Thyroid gland (tissue), 4 donors: ENCODE measurements at regions not wholly inside any gene's neighbourhood (a gene's known extent, or its start where the extent isn't known, plus 50 kb on each side); places are given as distances from the start of the nearest gene placed in this dataset.

Experiments used
- POLR2A ChIP-seq, 2 donors: fragments of 450-650 bp; IDR thresholded peaks; one replicate each; pipeline ENCODE4 v1.6.1; 2017; ENCODE audit warnings: antibody characterized with exemption in 2 of 2, mild to moderate bottlenecking in 2 of 2, moderate library complexity in 1 of 2
- TF ChIP-seq, protein P1 (sequence below), 6 experiments: fragments of 200-600 bp in 3 of 6; fragments of 450-650 bp in 3 of 6; sonication (generic) in 3 of 6; IDR thresholded peaks; one replicate each; pipeline ENCODE4 v1.5.1; 2016 to 2019; ENCODE audit warnings: antibody characterized with exemption in 6 of 6, mild to moderate bottlenecking in 2 of 6, inconsistent platforms in 1 of 6, moderate library complexity in 1 of 6

DNA sequence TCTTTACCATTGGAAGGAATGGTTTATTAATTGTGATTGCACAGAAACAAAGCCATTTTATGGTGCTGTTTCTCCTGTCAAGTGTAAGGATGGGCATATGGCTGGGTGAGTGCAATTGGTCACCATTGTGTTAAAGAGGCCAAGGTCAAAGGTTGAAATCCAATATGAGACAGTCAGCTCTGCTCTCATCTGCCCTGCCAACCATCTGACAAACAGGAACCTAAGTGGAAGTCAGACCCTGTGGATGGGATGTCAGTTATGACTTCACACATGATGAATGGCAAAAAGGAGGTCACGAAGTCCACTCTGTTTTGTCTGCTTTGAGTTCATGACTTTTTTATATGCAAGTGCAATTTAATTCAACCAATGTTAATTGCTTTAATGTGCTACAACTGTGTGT, 172.7 kb upstream of the TMEM229A start:
- no peak for TF ChIP-seq POLR2A (IDR thresholded peaks at IDR 0.05)
- TF ChIP-seq, protein P1, sequence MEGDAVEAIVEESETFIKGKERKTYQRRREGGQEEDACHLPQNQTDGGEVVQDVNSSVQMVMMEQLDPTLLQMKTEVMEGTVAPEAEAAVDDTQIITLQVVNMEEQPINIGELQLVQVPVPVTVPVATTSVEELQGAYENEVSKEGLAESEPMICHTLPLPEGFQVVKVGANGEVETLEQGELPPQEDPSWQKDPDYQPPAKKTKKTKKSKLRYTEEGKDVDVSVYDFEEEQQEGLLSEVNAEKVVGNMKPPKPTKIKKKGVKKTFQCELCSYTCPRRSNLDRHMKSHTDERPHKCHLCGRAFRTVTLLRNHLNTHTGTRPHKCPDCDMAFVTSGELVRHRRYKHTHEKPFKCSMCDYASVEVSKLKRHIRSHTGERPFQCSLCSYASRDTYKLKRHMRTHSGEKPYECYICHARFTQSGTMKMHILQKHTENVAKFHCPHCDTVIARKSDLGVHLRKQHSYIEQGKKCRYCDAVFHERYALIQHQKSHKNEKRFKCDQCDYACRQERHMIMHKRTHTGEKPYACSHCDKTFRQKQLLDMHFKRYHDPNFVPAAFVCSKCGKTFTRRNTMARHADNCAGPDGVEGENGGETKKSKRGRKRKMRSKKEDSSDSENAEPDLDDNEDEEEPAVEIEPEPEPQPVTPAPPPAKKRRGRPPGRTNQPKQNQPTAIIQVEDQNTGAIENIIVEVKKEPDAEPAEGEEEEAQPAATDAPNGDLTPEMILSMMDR (IDR thresholded peaks at IDR 0.05): no peak
